ENCODE measurements at regions not wholly inside any gene's neighbourhood (a gene's known extent, or its start where the extent isn't known, plus 50 kb on each side); places are given as distances from the start of the nearest gene placed in this dataset.

- TF ChIP-seq, protein P1, sequence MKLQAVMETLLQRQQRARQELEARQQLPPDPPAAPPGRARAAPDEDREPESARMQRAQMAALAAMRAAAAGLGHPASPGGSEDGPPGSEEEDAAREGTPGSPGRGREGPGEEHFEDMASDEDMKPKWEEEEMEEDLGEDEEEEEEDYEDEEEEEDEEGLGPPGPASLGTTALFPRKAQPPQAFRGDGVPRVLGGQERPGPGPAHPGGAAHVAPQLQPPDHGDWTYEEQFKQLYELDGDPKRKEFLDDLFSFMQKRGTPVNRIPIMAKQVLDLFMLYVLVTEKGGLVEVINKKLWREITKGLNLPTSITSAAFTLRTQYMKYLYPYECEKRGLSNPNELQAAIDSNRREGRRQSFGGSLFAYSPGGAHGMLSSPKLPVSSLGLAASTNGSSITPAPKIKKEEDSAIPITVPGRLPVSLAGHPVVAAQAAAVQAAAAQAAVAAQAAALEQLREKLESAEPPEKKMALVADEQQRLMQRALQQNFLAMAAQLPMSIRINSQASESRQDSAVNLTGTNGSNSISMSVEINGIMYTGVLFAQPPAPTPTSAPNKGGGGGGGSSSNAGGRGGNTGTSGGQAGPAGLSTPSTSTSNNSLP (IDR thresholded peaks at IDR 0.05; ENCODE audit: low read depth, low read length): peak; percentile 43; the same call in 1 of the 2 replicates
- TF ChIP-seq ZNF383 (CRISPR knock-in tag; IDR thresholded peaks at IDR 0.05; ENCODE audit: borderline replicate concordance) (no peak), PLRG1 (conservative IDR thresholded peaks at IDR 0.05) (no peak), ZNF670 (CRISPR knock-in tag; IDR thresholded peaks at IDR 0.05; ENCODE audit: borderline replicate concordance) (no peak; the same call in 1 of the 2 replicates), ZFP90 (CRISPR knock-in tag; IDR thresholded peaks at IDR 0.05; ENCODE audit: borderline replicate concordance) (no peak; the same call in 1 of the 2 replicates), SRSF4 (IDR thresholded peaks at IDR 0.05; ENCODE audit: low read depth, low read length, poor library complexity, severe bottlenecking) (no peak), IKZF1 (IDR thresholded peaks at IDR 0.05) (no peak), TBX2 (CRISPR knock-in tag; IDR thresholded peaks at IDR 0.05; ENCODE audit: borderline replicate concordance) (peak; percentile 81), REXO4 (CRISPR knock-in tag; IDR thresholded peaks at IDR 0.05; ENCODE audit: borderline replicate concordance) (no peak), BCL6 (CRISPR knock-in tag; IDR thresholded peaks at IDR 0.05) (peak; percentile 89), MBD4 (IDR thresholded peaks at IDR 0.05; ENCODE audit: borderline replicate concordance, low read length) (no peak), NFIB (CRISPR knock-in tag; IDR thresholded peaks at IDR 0.05; ENCODE audit: borderline replicate concordance) (no peak), NAIF1 (CRISPR knock-in tag; IDR thresholded peaks at IDR 0.05; ENCODE audit: borderline replicate concordance) (no peak), ZNF431 (CRISPR knock-in tag; IDR thresholded peaks at IDR 0.05; ENCODE audit: borderline replicate concordance, low read depth) (no peak; the same call in 1 of the 2 replicates), KAT7 (CRISPR knock-in tag; IDR thresholded peaks at IDR 0.05; ENCODE audit: borderline replicate concordance) (no peak; the same call in 1 of the 2 replicates), ZNF780A (CRISPR knock-in tag; IDR thresholded peaks at IDR 0.05) (no peak), TP53 (CRISPR knock-in tag; conservative IDR thresholded peaks at IDR 0.05) (no peak), ZFP82 (CRISPR knock-in tag; IDR thresholded peaks at IDR 0.05; ENCODE audit: borderline replicate concordance) (no peak), ZNF138 (CRISPR knock-in tag; IDR thresholded peaks at IDR 0.05; ENCODE audit: low read depth) (0 out of 2 replicates have a peak, but pooled peaks have one; percentile 34)
- TF ChIP-seq, protein P2, sequence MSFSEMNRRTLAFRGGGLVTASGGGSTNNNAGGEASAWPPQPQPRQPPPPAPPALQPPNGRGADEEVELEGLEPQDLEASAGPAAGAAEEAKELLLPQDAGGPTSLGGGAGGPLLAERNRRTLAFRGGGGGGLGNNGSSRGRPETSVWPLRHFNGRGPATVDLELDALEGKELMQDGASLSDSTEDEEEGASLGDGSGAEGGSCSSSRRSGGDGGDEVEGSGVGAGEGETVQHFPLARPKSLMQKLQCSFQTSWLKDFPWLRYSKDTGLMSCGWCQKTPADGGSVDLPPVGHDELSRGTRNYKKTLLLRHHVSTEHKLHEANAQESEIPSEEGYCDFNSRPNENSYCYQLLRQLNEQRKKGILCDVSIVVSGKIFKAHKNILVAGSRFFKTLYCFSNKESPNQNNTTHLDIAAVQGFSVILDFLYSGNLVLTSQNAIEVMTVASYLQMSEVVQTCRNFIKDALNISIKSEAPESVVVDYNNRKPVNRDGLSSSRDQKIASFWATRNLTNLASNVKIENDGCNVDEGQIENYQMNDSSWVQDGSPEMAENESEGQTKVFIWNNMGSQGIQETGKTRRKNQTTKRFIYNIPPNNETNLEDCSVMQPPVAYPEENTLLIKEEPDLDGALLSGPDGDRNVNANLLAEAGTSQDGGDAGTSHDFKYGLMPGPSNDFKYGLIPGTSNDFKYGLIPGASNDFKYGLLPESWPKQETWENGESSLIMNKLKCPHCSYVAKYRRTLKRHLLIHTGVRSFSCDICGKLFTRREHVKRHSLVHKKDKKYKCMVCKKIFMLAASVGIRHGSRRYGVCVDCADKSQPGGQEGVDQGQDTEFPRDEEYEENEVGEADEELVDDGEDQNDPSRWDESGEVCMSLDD (CRISPR knock-in tag; IDR thresholded peaks at IDR 0.05; ENCODE audit: borderline replicate concordance): peak; percentile 73
- TF ChIP-seq, protein P3, sequence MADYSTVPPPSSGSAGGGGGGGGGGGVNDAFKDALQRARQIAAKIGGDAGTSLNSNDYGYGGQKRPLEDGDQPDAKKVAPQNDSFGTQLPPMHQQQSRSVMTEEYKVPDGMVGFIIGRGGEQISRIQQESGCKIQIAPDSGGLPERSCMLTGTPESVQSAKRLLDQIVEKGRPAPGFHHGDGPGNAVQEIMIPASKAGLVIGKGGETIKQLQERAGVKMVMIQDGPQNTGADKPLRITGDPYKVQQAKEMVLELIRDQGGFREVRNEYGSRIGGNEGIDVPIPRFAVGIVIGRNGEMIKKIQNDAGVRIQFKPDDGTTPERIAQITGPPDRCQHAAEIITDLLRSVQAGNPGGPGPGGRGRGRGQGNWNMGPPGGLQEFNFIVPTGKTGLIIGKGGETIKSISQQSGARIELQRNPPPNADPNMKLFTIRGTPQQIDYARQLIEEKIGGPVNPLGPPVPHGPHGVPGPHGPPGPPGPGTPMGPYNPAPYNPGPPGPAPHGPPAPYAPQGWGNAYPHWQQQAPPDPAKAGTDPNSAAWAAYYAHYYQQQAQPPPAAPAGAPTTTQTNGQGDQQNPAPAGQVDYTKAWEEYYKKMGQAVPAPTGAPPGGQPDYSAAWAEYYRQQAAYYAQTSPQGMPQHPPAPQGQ (CRISPR knock-in tag; IDR thresholded peaks at IDR 0.05; ENCODE audit: borderline replicate concordance): no peak
- TF ChIP-seq, protein P4, sequence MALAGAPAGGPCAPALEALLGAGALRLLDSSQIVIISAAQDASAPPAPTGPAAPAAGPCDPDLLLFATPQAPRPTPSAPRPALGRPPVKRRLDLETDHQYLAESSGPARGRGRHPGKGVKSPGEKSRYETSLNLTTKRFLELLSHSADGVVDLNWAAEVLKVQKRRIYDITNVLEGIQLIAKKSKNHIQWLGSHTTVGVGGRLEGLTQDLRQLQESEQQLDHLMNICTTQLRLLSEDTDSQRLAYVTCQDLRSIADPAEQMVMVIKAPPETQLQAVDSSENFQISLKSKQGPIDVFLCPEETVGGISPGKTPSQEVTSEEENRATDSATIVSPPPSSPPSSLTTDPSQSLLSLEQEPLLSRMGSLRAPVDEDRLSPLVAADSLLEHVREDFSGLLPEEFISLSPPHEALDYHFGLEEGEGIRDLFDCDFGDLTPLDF (CRISPR knock-in tag; IDR thresholded peaks at IDR 0.05): peak; percentile 86
Observed at GRCh38 chr22:23521441-23522113, 58.5 kb downstream of the IGLL1 start (continued).
